GM12891 (cell line): ENCODE measurements at regions not wholly inside any gene's neighbourhood (a gene's known extent, or its start where the extent isn't known, plus 50 kb on each side); places are given as distances from the start of the nearest gene placed in this dataset.

ENCODE experiments used
- POLR2A ChIP-seq: IDR thresholded peaks from 2 replicates; pipeline ENCODE4 v1.6.1; 2011; ENCODE audit warnings: low read depth, low read length, control low read depth
- POLR2AphosphoS5 ChIP-seq: IDR thresholded peaks from 2 replicates; pipeline ENCODE4 v1.6.1; 2011; ENCODE audit warnings: low read depth, low read length, control low read depth
- TAF1 ChIP-seq: IDR thresholded peaks from 2 replicates; pipeline ENCODE4 v1.6.1; 2011; ENCODE audit warnings: low read depth, low read length, control low read depth

GRCh38 chr13:91242652-91243051, 104.8 kb upstream of the MIR17HG start:
- TF ChIP-seq POLR2A (no peak), TAF1 (no peak), POLR2AphosphoS5 (no peak)
